HG03039 (cell line): ENCODE measurements at regions not wholly inside any gene's neighbourhood (a gene's known extent, or its start where the extent isn't known, plus 50 kb on each side); places are given as distances from the start of the nearest gene placed in this dataset.

Source experiments
- ATAC-seq: cut with Tn5 transposase; IDR thresholded peaks from one replicate; pipeline ENCODE4 v1.9.1; 2021; ENCODE audit warnings: mild to moderate bottlenecking, moderate library complexity; ENCODE audit not compliant: unreplicated experiment

- no peak for ATAC-seq
These were observed 253.8 kb upstream of the CITED2 start for GRCh38 chr6:139628270-139628669.

GRCh38 chr6:139627091-139627490 is 252.6 kb upstream of the CITED2 start:
- no peak for ATAC-seq

- ATAC-seq, result no peak
These were observed 251.8 kb upstream of the CITED2 start for GRCh38 chr6:139625998-139626975.

- no peak for ATAC-seq
These were observed 250.9 kb upstream of the CITED2 start for GRCh38 chr6:139625081-139625939.

- ATAC-seq, result no peak
These were observed 248.9 kb upstream of the CITED2 start for GRCh38 chr6:139623372-139623771.

- no peak for ATAC-seq
These were observed 239.0 kb upstream of the CITED2 start for GRCh38 chr6:139613496-139613895.

- no peak for ATAC-seq
These were observed 237.7 kb upstream of the CITED2 start for GRCh38 chr6:139612135-139612465.

- no peak for ATAC-seq
These were observed 237.1 kb upstream of the CITED2 start for GRCh38 chr6:139611327-139612134.

- ATAC-seq, result no peak
These were observed 234.2 kb upstream of the CITED2 start for GRCh38 chr6:139608466-139609261.

- no peak for ATAC-seq
These were observed 230.9 kb upstream of the CITED2 start for GRCh38 chr6:139605350-139605749.

GRCh38 chr6:139603581-139603980 is 229.1 kb upstream of the CITED2 start:
- no peak for ATAC-seq

GRCh38 chr6:139602577-139602976 is 228.1 kb upstream of the CITED2 start:
- ATAC-seq, result no peak

- ATAC-seq, result peak; percentile 98
These were observed 226.5 kb upstream of the CITED2 start for GRCh38 chr6:139600919-139601475.

GRCh38 chr6:139600343-139600742 is 225.9 kb upstream of the CITED2 start:
- ATAC-seq, result peak; percentile 13

- ATAC-seq, result no peak
These were observed 223.6 kb upstream of the CITED2 start for GRCh38 chr6:139597771-139598755.

- ATAC-seq, result no peak
These were observed 222.8 kb upstream of the CITED2 start for GRCh38 chr6:139597087-139597763.

- ATAC-seq, result no peak
These were observed 220.7 kb upstream of the CITED2 start for GRCh38 chr6:139595183-139595582.

GRCh38 chr6:139594333-139594965 is 220.0 kb upstream of the CITED2 start:
- no peak for ATAC-seq
